Thymus (tissue), 11 donors: ENCODE measurements at regions not wholly inside any gene's neighbourhood (a gene's known extent, or its start where the extent isn't known, plus 50 kb on each side); places are given as distances from the start of the nearest gene placed in this dataset.

Experiments
- DNase-seq, 9 donors: peaks; one replicate each; pipeline ENCODE4 v3.0.0-alpha.2; 2013; ENCODE audit warnings: low spot score in 9 of 9, low read depth in 6 of 9, missing footprints in 1 of 9
- H3K27ac ChIP-seq, 2 donors: one replicate each; pipeline ENCODE4 v1.5.1; 2013; ENCODE audit warnings: control low read depth in 1 of 2, low read depth in 1 of 2, low read length in 1 of 2, mild to moderate bottlenecking in 1 of 2, moderate library complexity in 1 of 2
- H3K27me3 ChIP-seq, 2 donors: one replicate each; pipeline ENCODE4 v1.5.1; 2013; ENCODE audit warnings: low read length in 1 of 2; ENCODE audit not compliant: control insufficient read depth in 2 of 2, insufficient read depth in 1 of 2
- H3K36me3 ChIP-seq, 2 donors: one replicate each; pipeline ENCODE4 v1.5.1; 2013; ENCODE audit warnings: low read length in 1 of 2, mild to moderate bottlenecking in 1 of 2, moderate library complexity in 1 of 2; ENCODE audit not compliant: control insufficient read depth in 2 of 2, insufficient read depth in 2 of 2
- H3K4me1 ChIP-seq, 2 donors: one replicate each; pipeline ENCODE4 v1.5.1; 2013; ENCODE audit warnings: low read length in 2 of 2; ENCODE audit not compliant: control insufficient read depth in 2 of 2, insufficient read depth in 2 of 2
- H3K4me3 ChIP-seq, 2 donors: one replicate each; pipeline ENCODE4 v1.5.1; 2013; ENCODE audit warnings: low read length in 2 of 2, control low read depth in 1 of 2, mild to moderate bottlenecking in 1 of 2
- H3K9me3 ChIP-seq, 2 donors: one replicate each; pipeline ENCODE4 v1.5.1; 2013; ENCODE audit warnings: low read length in 1 of 2, mild to moderate bottlenecking in 1 of 2; ENCODE audit not compliant: control insufficient read depth in 2 of 2, insufficient read depth in 1 of 2
- WGBS: extraction: QIAGEN DNeasy Blood & Tissue Kit; methylation state at CpG from one replicate; pipeline ENCODE4 v1.1.7; 2013; 5-methylcytosine and 5-hydroxymethylcytosine counted together
- donor health status: healthy.

- DNase-seq = no peak
- Histone ChIP-seq H3K4me1 (no peaks in the 10 kb centered on the region), H3K9me3 (no peaks in the 10 kb centered on the region), H3K36me3 (no peaks in the 10 kb centered on the region), H3K27me3 (no peaks in the 10 kb centered on the region), H3K27ac (no peak overlapping the region), H3K4me3 (no peak overlapping the region)
- WGBS = 97% methylated on average over 1 of the region's 1 CpG
Measured at GRCh38 chr4:104747635-104748034, 252.9 kb upstream of the CXXC4 start.

- 66% methylated on average over 3 of the region's 3 CpGs for WGBS
- DNase-seq = no peak
- Histone ChIP-seq H3K4me3 (no peak overlapping the region), H3K27me3 (no peaks in the 10 kb centered on the region), H3K9me3 (no peaks in the 10 kb centered on the region), H3K36me3 (no peaks in the 10 kb centered on the region), H3K4me1 (no peaks in the 10 kb centered on the region), H3K27ac (no peak overlapping the region)
Measured at GRCh38 chr4:104749062-104749461, 254.4 kb upstream of the CXXC4 start.

- Histone ChIP-seq H3K27me3 (no peaks in the 10 kb centered on the region), H3K4me3 (no peak overlapping the region), H3K4me1 (no peaks in the 10 kb centered on the region), H3K9me3 (no peaks in the 10 kb centered on the region), H3K27ac (no peak overlapping the region), H3K36me3 (no peaks in the 10 kb centered on the region)
- DNase-seq = no peak
- WGBS = 79% methylated on average over 2 of the region's 2 CpGs
Measured at GRCh38 chr4:104750008-104750407, 255.3 kb upstream of the CXXC4 start.

GRCh38 chr4:104751468-104751867 lies 256.8 kb upstream of the CXXC4 start:
- H3K4me3 ChIP-seq = no peak overlapping the region
- WGBS = 98% methylated on average over 2 of the region's 2 CpGs
- no peak overlapping the region for H3K27ac ChIP-seq

GRCh38 chr4:104752337-104752736 lies 257.6 kb upstream of the CXXC4 start:
- Histone ChIP-seq H3K4me3 (no peak overlapping the region), H3K27me3 (no peaks in the 10 kb centered on the region), H3K9me3 (no peaks in the 10 kb centered on the region), H3K4me1 (no peaks in the 10 kb centered on the region), H3K27ac (no peak overlapping the region), H3K36me3 (no peaks in the 10 kb centered on the region)
- DNase-seq = no peak
- WGBS = 90% methylated on average over 1 of the region's 1 CpG

More at GRCh38 chr4:104751468-104751867, 256.8 kb upstream of the CXXC4 start:
- no peak for DNase-seq
- Histone ChIP-seq H3K36me3 (no peaks in the 10 kb centered on the region), H3K9me3 (no peaks in the 10 kb centered on the region), H3K4me1 (no peaks in the 10 kb centered on the region), H3K27me3 (no peaks in the 10 kb centered on the region)

GRCh38 chr4:104756837-104757236 lies 262.1 kb upstream of the CXXC4 start:
- H3K9me3 ChIP-seq = no peaks in the 10 kb centered on the region
- WGBS = 94% methylated on average over 1 of the region's 1 CpG
- H3K36me3 ChIP-seq = no peaks in the 10 kb centered on the region
- DNase-seq = no peak
- no peaks in the 10 kb centered on the region for H3K4me1 ChIP-seq
- H3K27me3 ChIP-seq = no peaks in the 10 kb centered on the region
- no peak overlapping the region for H3K4me3 ChIP-seq
- H3K27ac ChIP-seq = no peak overlapping the region

- WGBS = 94% methylated on average over 2 of the region's 2 CpGs
- no peaks in the 10 kb centered on the region for H3K36me3 ChIP-seq
Measured at GRCh38 chr4:104758574-104758973, 263.9 kb upstream of the CXXC4 start.

GRCh38 chr4:104763554-104764222 lies 269.0 kb upstream of the CXXC4 start:
- H3K27me3 ChIP-seq = no peaks in the 10 kb centered on the region
- 71% methylated on average over 5 of the region's 5 CpGs for WGBS
- H3K4me3 ChIP-seq = no peak overlapping the region
- H3K27ac ChIP-seq = no peak overlapping the region
- no peaks in the 10 kb centered on the region for H3K4me1 ChIP-seq
- no peaks in the 10 kb centered on the region for H3K36me3 ChIP-seq
- DNase-seq = no peak
- H3K9me3 ChIP-seq = no peaks in the 10 kb centered on the region

More at GRCh38 chr4:104758574-104758973, 263.9 kb upstream of the CXXC4 start:
- no peak overlapping the region for H3K4me3 ChIP-seq
- no peak overlapping the region for H3K27ac ChIP-seq
- no peaks in the 10 kb centered on the region for H3K4me1 ChIP-seq
- H3K9me3 ChIP-seq = no peaks in the 10 kb centered on the region
- DNase-seq = no peak
- H3K27me3 ChIP-seq = no peaks in the 10 kb centered on the region

- 89% methylated on average over 1 of the region's 1 CpG for WGBS
- H3K27me3 ChIP-seq = no peaks in the 10 kb centered on the region
- H3K36me3 ChIP-seq = no peaks in the 10 kb centered on the region
- no peaks in the 10 kb centered on the region for H3K4me1 ChIP-seq
- no peak overlapping the region for H3K4me3 ChIP-seq
- H3K9me3 ChIP-seq = no peaks in the 10 kb centered on the region
- no peak overlapping the region for H3K27ac ChIP-seq
- no peak for DNase-seq
Measured at GRCh38 chr4:104766676-104767075, 272.0 kb upstream of the CXXC4 start.
